Neural cell (in vitro differentiated cells): ENCODE measurements at regions not wholly inside any gene's neighbourhood (a gene's known extent, or its start where the extent isn't known, plus 50 kb on each side); places are given as distances from the start of the nearest gene placed in this dataset.
"Not testable (repeated sequence)": the region's sequence is repeated elsewhere in the genome, so short reads cannot be mapped to it uniquely, and the experiment has no call there.

ENCODE experiments used
- H2AFZ ChIP-seq: fragments of 200-600, 300-800 bp; sonication (generic), shearing (Covaris generic); 2 replicates; pipeline ENCODE4 v1.6.0; 2014; ENCODE audit warnings: low read depth, mild to moderate bottlenecking, antibody characterized with exemption, low read length, moderate library complexity
- H3F3A ChIP-seq: fragments of 200-600 bp; shearing (Covaris generic); 2 replicates; pipeline ENCODE4 v1.6.1; 2016; ENCODE audit warnings: mild to moderate bottlenecking, moderate library complexity, mixed read lengths, antibody characterized with exemption, low read length; ENCODE audit not compliant: insufficient read depth, poor library complexity, severe bottlenecking
- H3K27ac ChIP-seq: fragments of 200-600, 300-800 bp; sonication (generic), shearing (Covaris generic); 2 replicates; pipeline ENCODE4 v1.5.1; 2014; ENCODE audit warnings: mild to moderate bottlenecking, low read length, moderate library complexity
- H3K27me3 ChIP-seq: fragments of 300-800, 200-600 bp; sonication (generic), shearing (Covaris generic); 2 replicates; pipeline ENCODE4 v1.6.0; 2014; ENCODE audit warnings: mild to moderate bottlenecking, low read depth, low read length, moderate library complexity; ENCODE audit not compliant: insufficient read depth
- H3K36me3 ChIP-seq: fragments of 300-800, 200-600 bp; sonication (generic), shearing (Covaris generic); 2 replicates; pipeline ENCODE4 v1.5.1; 2014; ENCODE audit warnings: mild to moderate bottlenecking, antibody characterized with exemption, low read length, moderate library complexity; ENCODE audit not compliant: insufficient read depth
- H3K4me2 ChIP-seq: fragments of 300-800, 200-600 bp; sonication (generic), shearing (Covaris generic); 2 replicates; pipeline ENCODE4 v1.6.0; 2014; ENCODE audit warnings: mild to moderate bottlenecking, low read length
- H3K4me3 ChIP-seq: fragments of 300-800, 200-600 bp; sonication (generic), shearing (Covaris generic); 2 replicates; pipeline ENCODE4 v1.5.1; 2014; ENCODE audit warnings: mild to moderate bottlenecking, low read length, moderate library complexity
- H3K79me2 ChIP-seq: fragments of 200-600 bp; shearing (Covaris generic); replicated peaks from 2 replicates; pipeline ENCODE4 v1.6.0; 2014; ENCODE audit warnings: mild to moderate bottlenecking, low read length, moderate library complexity; ENCODE audit not compliant: insufficient read depth
- H3K9ac ChIP-seq: fragments of 300-800, 200-600 bp; sonication (generic), shearing (Covaris generic); 2 replicates; pipeline ENCODE4 v1.6.1; 2016; ENCODE audit warnings: mild to moderate bottlenecking, low read length, mixed read lengths
- H3K9me2 ChIP-seq: fragments of 200-600 bp; shearing (Covaris generic); 2 replicates; pipeline ENCODE4 v1.6.1; 2016; ENCODE audit warnings: mild to moderate bottlenecking, low read length, mixed read lengths; ENCODE audit not compliant: insufficient read depth
- H3K9me3 ChIP-seq: fragments of 200-600, 300-800 bp; sonication (generic), shearing (Covaris generic); 2 replicates; pipeline ENCODE4 v1.6.1; 2016; ENCODE audit warnings: mild to moderate bottlenecking, mixed run types, low read length, moderate library complexity, mixed read lengths
- H4K20me1 ChIP-seq: fragments of 200-600 bp; shearing (Covaris generic); 2 replicates; pipeline ENCODE4 v1.6.1; 2016; ENCODE audit warnings: mild to moderate bottlenecking, mixed run types; ENCODE audit not compliant: insufficient read depth
- EP300 ChIP-seq: fragments of 450-650 bp; conservative IDR thresholded peaks from 2 replicates; pipeline ENCODE4 v1.6.1; 2014; ENCODE audit warnings: antibody characterized with exemption, mild to moderate bottlenecking, moderate library complexity; ENCODE audit not compliant: poor library complexity, severe bottlenecking
- EZH2 ChIP-seq: fragments of 200-600, 300-800 bp; shearing (Covaris generic), sonication (generic); IDR thresholded peaks from 2 replicates; pipeline ENCODE4 v1.6.1; 2014; ENCODE audit warnings: antibody characterized with exemption, low read length, borderline replicate concordance, mild to moderate bottlenecking; ENCODE audit not compliant: insufficient read depth, poor library complexity, severe bottlenecking
- MXI1 ChIP-seq: fragments of 450-650 bp; conservative IDR thresholded peaks from 2 replicates; pipeline ENCODE4 v1.6.1; 2014; ENCODE audit warnings: antibody characterized with exemption, mild to moderate bottlenecking; ENCODE audit not compliant: poor library complexity, severe bottlenecking
- POLR2AphosphoS5 ChIP-seq: IDR thresholded peaks from 2 replicates; pipeline ENCODE4 v1.6.1; 2012
- RAD21 ChIP-seq: fragments of 450-650 bp; conservative IDR thresholded peaks from 2 replicates; pipeline ENCODE4 v1.6.1; 2014; ENCODE audit warnings: antibody characterized with exemption, mild to moderate bottlenecking, moderate library complexity
- SMC3 ChIP-seq: fragments of 450-650 bp; conservative IDR thresholded peaks from 2 replicates; pipeline ENCODE4 v1.6.1; 2014; ENCODE audit warnings: antibody characterized with exemption, mild to moderate bottlenecking, moderate library complexity; ENCODE audit not compliant: poor library complexity
- TAF1 ChIP-seq: IDR thresholded peaks from 2 replicates; pipeline ENCODE4 v1.6.1; 2012; ENCODE audit warnings: low read depth
- TF ChIP-seq, protein P1 (sequence below): fragments of 450-650 bp; IDR thresholded peaks from 2 replicates; pipeline ENCODE4 v1.5.1; 2014; ENCODE audit warnings: antibody characterized with exemption, mild to moderate bottlenecking, moderate library complexity; ENCODE audit not compliant: poor library complexity, severe bottlenecking
- TF ChIP-seq, protein P2 (sequence below): IDR thresholded peaks from 2 replicates; pipeline ENCODE4 v1.6.1; 2012; ENCODE audit warnings: borderline replicate concordance

DNA sequence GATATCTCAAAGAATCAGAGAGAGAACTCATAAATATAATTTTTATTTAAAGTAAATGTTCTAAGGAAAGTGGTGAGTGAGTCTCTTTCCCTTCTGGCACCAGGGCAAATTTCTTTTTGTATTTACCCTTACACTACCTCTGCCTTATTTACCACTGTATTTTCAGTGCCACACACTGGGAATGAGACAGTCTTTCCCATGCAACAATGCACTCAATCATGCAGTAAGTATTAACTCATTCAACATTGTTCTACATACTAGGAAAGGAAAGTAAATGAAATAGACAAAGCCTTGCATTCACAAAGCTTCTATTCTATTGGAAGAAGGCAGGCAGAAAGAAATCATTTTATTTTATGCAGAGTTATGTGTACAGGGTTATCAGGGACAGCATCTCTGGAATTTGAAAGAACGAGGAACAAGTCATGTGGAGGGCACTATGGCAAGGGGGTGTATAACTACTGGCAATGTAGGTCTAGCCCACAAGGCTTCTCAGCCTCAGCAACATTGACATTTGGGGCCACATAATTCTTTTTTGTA lies 129.8 kb upstream of the PRDX6 start:
- Histone ChIP-seq H3K9me3 (no peaks in the 10 kb centered on the region), H2AFZ (no peak overlapping the region), H3K27me3 (no peaks in the 10 kb centered on the region), H3K4me2 (no peak overlapping the region), H3K4me3 (no peak overlapping the region), H3K79me2 (no peaks in the 10 kb centered on the region), H3K9ac (no peak overlapping the region), H3K27ac (no peak overlapping the region), H4K20me1 (no peaks in the 10 kb centered on the region), H3F3A (no peaks in the 10 kb centered on the region), H3K9me2 (no peaks in the 10 kb centered on the region), H3K36me3 (no peaks in the 10 kb centered on the region)
- TF ChIP-seq SMC3 (no peak), EP300 (no peak), TAF1 (no peak), POLR2AphosphoS5 (no peak), RAD21 (no peak), MXI1 (no peak), EZH2 (no peak)
- TF ChIP-seq, protein P1, sequence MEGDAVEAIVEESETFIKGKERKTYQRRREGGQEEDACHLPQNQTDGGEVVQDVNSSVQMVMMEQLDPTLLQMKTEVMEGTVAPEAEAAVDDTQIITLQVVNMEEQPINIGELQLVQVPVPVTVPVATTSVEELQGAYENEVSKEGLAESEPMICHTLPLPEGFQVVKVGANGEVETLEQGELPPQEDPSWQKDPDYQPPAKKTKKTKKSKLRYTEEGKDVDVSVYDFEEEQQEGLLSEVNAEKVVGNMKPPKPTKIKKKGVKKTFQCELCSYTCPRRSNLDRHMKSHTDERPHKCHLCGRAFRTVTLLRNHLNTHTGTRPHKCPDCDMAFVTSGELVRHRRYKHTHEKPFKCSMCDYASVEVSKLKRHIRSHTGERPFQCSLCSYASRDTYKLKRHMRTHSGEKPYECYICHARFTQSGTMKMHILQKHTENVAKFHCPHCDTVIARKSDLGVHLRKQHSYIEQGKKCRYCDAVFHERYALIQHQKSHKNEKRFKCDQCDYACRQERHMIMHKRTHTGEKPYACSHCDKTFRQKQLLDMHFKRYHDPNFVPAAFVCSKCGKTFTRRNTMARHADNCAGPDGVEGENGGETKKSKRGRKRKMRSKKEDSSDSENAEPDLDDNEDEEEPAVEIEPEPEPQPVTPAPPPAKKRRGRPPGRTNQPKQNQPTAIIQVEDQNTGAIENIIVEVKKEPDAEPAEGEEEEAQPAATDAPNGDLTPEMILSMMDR, result no peak
- TF ChIP-seq, protein P2, sequence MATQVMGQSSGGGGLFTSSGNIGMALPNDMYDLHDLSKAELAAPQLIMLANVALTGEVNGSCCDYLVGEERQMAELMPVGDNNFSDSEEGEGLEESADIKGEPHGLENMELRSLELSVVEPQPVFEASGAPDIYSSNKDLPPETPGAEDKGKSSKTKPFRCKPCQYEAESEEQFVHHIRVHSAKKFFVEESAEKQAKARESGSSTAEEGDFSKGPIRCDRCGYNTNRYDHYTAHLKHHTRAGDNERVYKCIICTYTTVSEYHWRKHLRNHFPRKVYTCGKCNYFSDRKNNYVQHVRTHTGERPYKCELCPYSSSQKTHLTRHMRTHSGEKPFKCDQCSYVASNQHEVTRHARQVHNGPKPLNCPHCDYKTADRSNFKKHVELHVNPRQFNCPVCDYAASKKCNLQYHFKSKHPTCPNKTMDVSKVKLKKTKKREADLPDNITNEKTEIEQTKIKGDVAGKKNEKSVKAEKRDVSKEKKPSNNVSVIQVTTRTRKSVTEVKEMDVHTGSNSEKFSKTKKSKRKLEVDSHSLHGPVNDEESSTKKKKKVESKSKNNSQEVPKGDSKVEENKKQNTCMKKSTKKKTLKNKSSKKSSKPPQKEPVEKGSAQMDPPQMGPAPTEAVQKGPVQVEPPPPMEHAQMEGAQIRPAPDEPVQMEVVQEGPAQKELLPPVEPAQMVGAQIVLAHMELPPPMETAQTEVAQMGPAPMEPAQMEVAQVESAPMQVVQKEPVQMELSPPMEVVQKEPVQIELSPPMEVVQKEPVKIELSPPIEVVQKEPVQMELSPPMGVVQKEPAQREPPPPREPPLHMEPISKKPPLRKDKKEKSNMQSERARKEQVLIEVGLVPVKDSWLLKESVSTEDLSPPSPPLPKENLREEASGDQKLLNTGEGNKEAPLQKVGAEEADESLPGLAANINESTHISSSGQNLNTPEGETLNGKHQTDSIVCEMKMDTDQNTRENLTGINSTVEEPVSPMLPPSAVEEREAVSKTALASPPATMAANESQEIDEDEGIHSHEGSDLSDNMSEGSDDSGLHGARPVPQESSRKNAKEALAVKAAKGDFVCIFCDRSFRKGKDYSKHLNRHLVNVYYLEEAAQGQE, result no peak

DNA sequence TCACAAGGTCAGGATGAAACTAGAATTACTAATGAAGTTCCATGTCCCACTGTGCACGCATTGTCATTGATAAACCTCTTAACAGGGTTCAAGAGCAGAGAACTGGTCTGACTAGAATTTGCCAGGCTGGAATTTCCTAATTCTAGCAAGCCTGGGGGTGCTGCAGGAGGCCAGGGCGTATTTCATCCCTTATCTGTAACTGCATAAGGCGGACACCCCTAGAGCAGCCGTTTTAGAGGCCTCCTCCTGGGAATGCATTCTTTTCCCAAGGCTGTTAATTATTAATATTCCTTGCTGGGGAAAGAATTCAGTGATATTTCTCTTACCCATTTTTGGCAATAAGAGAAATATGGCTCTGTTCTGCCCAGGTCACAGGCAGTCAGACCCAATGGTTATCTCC lies 124.5 kb upstream of the PRDX6 start:
- H3F3A ChIP-seq, H2AFZ ChIP-seq, H3K9me3 ChIP-seq: not testable (repeated sequence)

DNA sequence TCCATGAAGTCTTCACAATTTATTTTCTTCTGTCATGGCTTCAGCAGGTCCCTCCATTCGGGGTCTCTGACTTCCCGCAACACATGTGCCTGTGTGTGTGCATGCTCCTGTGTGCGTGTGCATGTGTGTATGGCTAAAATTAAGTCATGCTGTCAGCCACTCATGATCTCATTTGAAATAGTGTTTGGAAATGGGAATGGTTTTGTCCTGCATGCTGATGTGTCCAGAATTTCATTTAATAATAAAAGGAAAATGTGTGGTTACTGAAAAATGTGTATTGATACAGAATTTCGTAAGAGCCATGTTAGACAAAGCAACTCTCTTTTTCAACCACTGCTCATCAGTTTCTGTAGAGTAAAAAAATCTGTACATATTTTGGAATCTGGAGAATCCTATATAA lies 123.8 kb upstream of the PRDX6 start:
- H3K4me2 ChIP-seq, result no peak overlapping the region
- no peak overlapping the region for H2AFZ ChIP-seq
- H3K9ac ChIP-seq, result no peak overlapping the region
- no peaks in the 10 kb centered on the region for H3F3A ChIP-seq
- H3K36me3 ChIP-seq, result no peaks in the 10 kb centered on the region
- TF ChIP-seq EZH2 (no peak), POLR2AphosphoS5 (no peak), EP300 (no peak), MXI1 (no peak), SMC3 (no peak)
- TF ChIP-seq, protein P2, result no peak
- no peaks in the 10 kb centered on the region for H4K20me1 ChIP-seq
- H3K4me3 ChIP-seq, result no peak overlapping the region
- no peaks in the 10 kb centered on the region for H3K27me3 ChIP-seq
- no peak overlapping the region for H3K27ac ChIP-seq
- no peaks in the 10 kb centered on the region for H3K9me3 ChIP-seq
- H3K79me2 ChIP-seq, result no peaks in the 10 kb centered on the region
- no peaks in the 10 kb centered on the region for H3K9me2 ChIP-seq

More for the DNA sequence above, 124.5 kb upstream of the PRDX6 start:
- H3K4me2 ChIP-seq, H3K9me2 ChIP-seq, H3K27ac ChIP-seq, H3K27me3 ChIP-seq, H4K20me1 ChIP-seq, H3K9ac ChIP-seq, H3K79me2 ChIP-seq, H3K4me3 ChIP-seq, H3K36me3 ChIP-seq: not testable (repeated sequence)
